ENCODE measurements at regions not wholly inside any gene's neighbourhood (a gene's known extent, or its start where the extent isn't known, plus 50 kb on each side); places are given as distances from the start of the nearest gene placed in this dataset.

DNA sequence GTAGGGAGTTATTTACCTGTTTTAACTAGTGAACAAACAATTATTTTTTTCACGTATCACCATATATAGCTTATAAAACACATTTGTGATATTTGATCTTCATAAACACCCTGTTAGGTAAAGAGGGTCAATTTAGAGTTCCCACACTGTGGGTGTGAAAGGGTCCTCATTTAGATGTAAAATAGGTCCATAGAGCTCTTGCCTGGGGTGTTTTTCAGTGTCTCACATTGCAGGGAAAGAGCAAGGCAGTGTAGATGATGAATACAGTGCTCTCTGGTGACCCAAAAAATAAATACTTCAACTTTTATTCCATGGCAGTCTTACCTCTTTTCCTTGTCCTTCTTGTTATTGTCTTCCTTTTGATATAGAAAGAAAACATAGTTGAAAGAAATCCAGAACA, 403.2 kb upstream of the SGCD start:
- ChIA-PET CTCF (no interaction called here), POLR2A (no interaction called here)
- H3K9me3 ChIP-seq (ENCODE audit: control insufficient read depth, insufficient read depth, low read depth, low read length), result no peaks in the 10 kb centered on the region
- no peak overlapping the region for H3K27ac ChIP-seq (ENCODE audit: low read length)
- in situ Hi-C loops (cut with HindIII; ENCODE audit: low pct_unique_long_range_greater_than_20kb, low sequenced_read_pairs), result no loop called here
- no TSS peak for BruUV-seq (replicated peaks)
- intact Hi-C loops (cut with micrococcal nuclease; ENCODE audit: unreplicated experiment), result no loop called here
- H3K36me3 ChIP-seq (ENCODE audit: control insufficient read depth, insufficient read depth, low read length), result no peaks in the 10 kb centered on the region
- no peaks in the 10 kb centered on the region for H3K27me3 ChIP-seq (ENCODE audit: control insufficient read depth, insufficient read depth, low read length)
- DNase-seq (ENCODE audit: low read depth, low spot score) (no peak), ATAC-seq (no peak)
- TF ChIP-seq, protein P1, sequence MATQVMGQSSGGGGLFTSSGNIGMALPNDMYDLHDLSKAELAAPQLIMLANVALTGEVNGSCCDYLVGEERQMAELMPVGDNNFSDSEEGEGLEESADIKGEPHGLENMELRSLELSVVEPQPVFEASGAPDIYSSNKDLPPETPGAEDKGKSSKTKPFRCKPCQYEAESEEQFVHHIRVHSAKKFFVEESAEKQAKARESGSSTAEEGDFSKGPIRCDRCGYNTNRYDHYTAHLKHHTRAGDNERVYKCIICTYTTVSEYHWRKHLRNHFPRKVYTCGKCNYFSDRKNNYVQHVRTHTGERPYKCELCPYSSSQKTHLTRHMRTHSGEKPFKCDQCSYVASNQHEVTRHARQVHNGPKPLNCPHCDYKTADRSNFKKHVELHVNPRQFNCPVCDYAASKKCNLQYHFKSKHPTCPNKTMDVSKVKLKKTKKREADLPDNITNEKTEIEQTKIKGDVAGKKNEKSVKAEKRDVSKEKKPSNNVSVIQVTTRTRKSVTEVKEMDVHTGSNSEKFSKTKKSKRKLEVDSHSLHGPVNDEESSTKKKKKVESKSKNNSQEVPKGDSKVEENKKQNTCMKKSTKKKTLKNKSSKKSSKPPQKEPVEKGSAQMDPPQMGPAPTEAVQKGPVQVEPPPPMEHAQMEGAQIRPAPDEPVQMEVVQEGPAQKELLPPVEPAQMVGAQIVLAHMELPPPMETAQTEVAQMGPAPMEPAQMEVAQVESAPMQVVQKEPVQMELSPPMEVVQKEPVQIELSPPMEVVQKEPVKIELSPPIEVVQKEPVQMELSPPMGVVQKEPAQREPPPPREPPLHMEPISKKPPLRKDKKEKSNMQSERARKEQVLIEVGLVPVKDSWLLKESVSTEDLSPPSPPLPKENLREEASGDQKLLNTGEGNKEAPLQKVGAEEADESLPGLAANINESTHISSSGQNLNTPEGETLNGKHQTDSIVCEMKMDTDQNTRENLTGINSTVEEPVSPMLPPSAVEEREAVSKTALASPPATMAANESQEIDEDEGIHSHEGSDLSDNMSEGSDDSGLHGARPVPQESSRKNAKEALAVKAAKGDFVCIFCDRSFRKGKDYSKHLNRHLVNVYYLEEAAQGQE (IDR thresholded peaks at IDR 0.05; ENCODE audit: insufficient read depth in 1 of 2, low read depth in 2 of 2, low read length in 1 of 2), result no peak
- TF ChIP-seq TCF7L2 (IDR thresholded peaks at IDR 0.05; ENCODE audit: low read depth, low read length), result no peak
- no peak for TF ChIP-seq POLR2AphosphoS5 (IDR thresholded peaks at IDR 0.05; ENCODE audit: low read depth, low read length)
- no peak for TF ChIP-seq SIN3A (IDR thresholded peaks at IDR 0.05; ENCODE audit: borderline replicate concordance, insufficient read depth, low read depth, low read length)
- TF ChIP-seq, protein P2, sequence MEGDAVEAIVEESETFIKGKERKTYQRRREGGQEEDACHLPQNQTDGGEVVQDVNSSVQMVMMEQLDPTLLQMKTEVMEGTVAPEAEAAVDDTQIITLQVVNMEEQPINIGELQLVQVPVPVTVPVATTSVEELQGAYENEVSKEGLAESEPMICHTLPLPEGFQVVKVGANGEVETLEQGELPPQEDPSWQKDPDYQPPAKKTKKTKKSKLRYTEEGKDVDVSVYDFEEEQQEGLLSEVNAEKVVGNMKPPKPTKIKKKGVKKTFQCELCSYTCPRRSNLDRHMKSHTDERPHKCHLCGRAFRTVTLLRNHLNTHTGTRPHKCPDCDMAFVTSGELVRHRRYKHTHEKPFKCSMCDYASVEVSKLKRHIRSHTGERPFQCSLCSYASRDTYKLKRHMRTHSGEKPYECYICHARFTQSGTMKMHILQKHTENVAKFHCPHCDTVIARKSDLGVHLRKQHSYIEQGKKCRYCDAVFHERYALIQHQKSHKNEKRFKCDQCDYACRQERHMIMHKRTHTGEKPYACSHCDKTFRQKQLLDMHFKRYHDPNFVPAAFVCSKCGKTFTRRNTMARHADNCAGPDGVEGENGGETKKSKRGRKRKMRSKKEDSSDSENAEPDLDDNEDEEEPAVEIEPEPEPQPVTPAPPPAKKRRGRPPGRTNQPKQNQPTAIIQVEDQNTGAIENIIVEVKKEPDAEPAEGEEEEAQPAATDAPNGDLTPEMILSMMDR (IDR thresholded peaks at IDR 0.05), result no peak
- no peak overlapping the region for H3K4me3 ChIP-seq (ENCODE audit: low read depth in 2 of 2, low read length in 2 of 2)
- no peaks in the 10 kb centered on the region for H3K4me1 ChIP-seq (ENCODE audit: control insufficient read depth, insufficient read depth, low read length)

DNA sequence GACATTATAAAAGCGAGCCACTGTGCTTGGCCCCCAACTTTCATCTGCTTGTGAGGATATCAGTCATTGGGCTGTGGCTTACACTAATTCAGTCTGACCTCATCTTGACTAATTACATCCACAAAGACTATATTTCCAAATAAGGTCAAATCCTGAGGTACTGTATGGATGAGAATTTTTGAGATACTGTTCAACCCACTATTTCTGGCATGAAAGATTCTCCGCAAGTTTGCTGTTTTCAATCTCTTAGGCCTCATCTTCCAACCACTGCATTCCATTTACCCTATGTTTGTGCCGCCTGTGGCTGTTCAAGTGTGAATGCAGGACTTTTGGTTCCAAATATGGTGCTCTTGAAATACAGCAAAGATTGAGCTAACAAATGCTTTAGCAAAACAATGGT, 400.9 kb upstream of the SGCD start:
- Histone ChIP-seq H3K9me3 (ENCODE audit: control insufficient read depth, insufficient read depth, low read depth, low read length) (no peaks in the 10 kb centered on the region), H3K4me1 (ENCODE audit: control insufficient read depth, insufficient read depth, low read length) (no peaks in the 10 kb centered on the region), H3K27ac (ENCODE audit: low read length) (no peak overlapping the region), H3K36me3 (ENCODE audit: control insufficient read depth, insufficient read depth, low read length) (no peaks in the 10 kb centered on the region), H3K27me3 (ENCODE audit: control insufficient read depth, insufficient read depth, low read length) (no peaks in the 10 kb centered on the region), H3K4me3 (ENCODE audit: low read depth in 2 of 2, low read length in 2 of 2) (no peak overlapping the region)
- in situ Hi-C loops (cut with HindIII; ENCODE audit: low pct_unique_long_range_greater_than_20kb, low sequenced_read_pairs), result no loop called here
- ChIA-PET POLR2A (no interaction called here), CTCF (no interaction called here)
- intact Hi-C loops (cut with micrococcal nuclease; ENCODE audit: unreplicated experiment), result no loop called here
- no peak for ATAC-seq
- TF ChIP-seq TCF7L2 (IDR thresholded peaks at IDR 0.05; ENCODE audit: low read depth, low read length) (no peak), SIN3A (IDR thresholded peaks at IDR 0.05; ENCODE audit: borderline replicate concordance, insufficient read depth, low read depth, low read length) (no peak), POLR2AphosphoS5 (IDR thresholded peaks at IDR 0.05; ENCODE audit: low read depth, low read length) (no peak)
- TF ChIP-seq, protein P1 (IDR thresholded peaks at IDR 0.05; ENCODE audit: insufficient read depth in 1 of 2, low read depth in 2 of 2, low read length in 1 of 2), result no peak
- TF ChIP-seq, protein P2 (IDR thresholded peaks at IDR 0.05), result no peak
- BruUV-seq (replicated peaks), result no TSS peak
- DNase-seq (ENCODE audit: low read depth, low spot score), result no peak
